Neural progenitor cell (in vitro differentiated cells): ENCODE measurements at regions not wholly inside any gene's neighbourhood (a gene's known extent, or its start where the extent isn't known, plus 50 kb on each side); places are given as distances from the start of the nearest gene placed in this dataset.

Source experiments
- CTCF ChIP-seq: fragments of 200-600 bp; sonication (generic); IDR thresholded peaks from 2 replicates; pipeline ENCODE4 v1.5.1; 2017; ENCODE audit warnings: antibody characterized with exemption, mild to moderate bottlenecking
- EZH2 ChIP-seq: fragments of 200-600 bp; sonication (generic); IDR thresholded peaks from 2 replicates; pipeline ENCODE4 v1.6.1; 2017; ENCODE audit warnings: antibody characterized with exemption, mild to moderate bottlenecking, moderate library complexity
- EZH2phosphoT487 ChIP-seq: fragments of 200-600 bp; sonication (generic); IDR thresholded peaks from 2 replicates; pipeline ENCODE4 v1.6.1; 2017; ENCODE audit warnings: antibody characterized with exemption

- TF ChIP-seq CTCF (no peak), EZH2 (no peak), EZH2phosphoT487 (no peak)
Measured at GRCh38 chr10:60710041-60710440, 68.2 kb upstream of the CDK1 start.
